ENCODE measurements at regions not wholly inside any gene's neighbourhood (a gene's known extent, or its start where the extent isn't known, plus 50 kb on each side); places are given as distances from the start of the nearest gene placed in this dataset.

DNA sequence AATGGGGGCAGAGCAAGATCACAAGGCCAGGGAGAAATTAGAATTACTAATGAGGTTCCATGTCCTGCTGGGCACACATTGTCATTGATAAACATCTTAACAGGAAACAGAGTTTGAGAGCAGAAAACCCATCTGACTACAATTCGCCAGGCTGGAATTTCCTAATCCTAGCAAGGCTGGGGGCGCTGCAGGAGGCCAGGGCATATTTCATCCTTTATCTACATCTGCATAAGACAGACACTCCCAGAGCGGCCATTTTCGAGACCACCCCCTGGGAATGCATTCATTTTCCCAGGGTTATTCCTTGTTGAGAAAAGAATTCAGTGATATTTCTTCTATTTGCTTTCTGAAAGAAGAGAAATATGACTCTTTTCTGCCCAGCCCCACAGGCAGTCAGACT, 152.7 kb downstream of the SUCLG1 start:
- CTCF ChIA-PET = no interaction called here
- peaks cover 28% of the 10 kb centered on the region for H3K27me3 Mint-ChIP-seq
- no peaks in the 10 kb centered on the region for H3K4me1 Mint-ChIP-seq (ENCODE audit: low read depth)
- no peak for ATAC-seq (ENCODE audit: poor library complexity)
- intact Hi-C loops (cut with DNase I, micrococcal nuclease) = no loop called here
- H3K9me3 Mint-ChIP-seq = peaks cover 8% of the 10 kb centered on the region
- POLR2A ChIA-PET = no interaction called here
- no peaks in the 10 kb centered on the region for H3K36me3 ChIP-seq (ENCODE audit: insufficient read depth, low read length)
- H3K27ac ChIP-seq (ENCODE audit: low read depth in 1 of 2, low read length in 2 of 2) = no peak overlapping the region
- no peak overlapping the region for H3K27ac Mint-ChIP-seq
- TF ChIP-seq, protein P1, sequence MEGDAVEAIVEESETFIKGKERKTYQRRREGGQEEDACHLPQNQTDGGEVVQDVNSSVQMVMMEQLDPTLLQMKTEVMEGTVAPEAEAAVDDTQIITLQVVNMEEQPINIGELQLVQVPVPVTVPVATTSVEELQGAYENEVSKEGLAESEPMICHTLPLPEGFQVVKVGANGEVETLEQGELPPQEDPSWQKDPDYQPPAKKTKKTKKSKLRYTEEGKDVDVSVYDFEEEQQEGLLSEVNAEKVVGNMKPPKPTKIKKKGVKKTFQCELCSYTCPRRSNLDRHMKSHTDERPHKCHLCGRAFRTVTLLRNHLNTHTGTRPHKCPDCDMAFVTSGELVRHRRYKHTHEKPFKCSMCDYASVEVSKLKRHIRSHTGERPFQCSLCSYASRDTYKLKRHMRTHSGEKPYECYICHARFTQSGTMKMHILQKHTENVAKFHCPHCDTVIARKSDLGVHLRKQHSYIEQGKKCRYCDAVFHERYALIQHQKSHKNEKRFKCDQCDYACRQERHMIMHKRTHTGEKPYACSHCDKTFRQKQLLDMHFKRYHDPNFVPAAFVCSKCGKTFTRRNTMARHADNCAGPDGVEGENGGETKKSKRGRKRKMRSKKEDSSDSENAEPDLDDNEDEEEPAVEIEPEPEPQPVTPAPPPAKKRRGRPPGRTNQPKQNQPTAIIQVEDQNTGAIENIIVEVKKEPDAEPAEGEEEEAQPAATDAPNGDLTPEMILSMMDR (IDR thresholded peaks at IDR 0.05) = no peak
- H3K4me3 ChIP-seq (ENCODE audit: low read length) = no peak overlapping the region
- no peaks in the 10 kb centered on the region for H3K36me3 Mint-ChIP-seq (ENCODE audit: low read depth)
- peaks cover 0 to 13% of the 10 kb centered on the region in 2 experiments for H3K9me3 ChIP-seq (ENCODE audit: control insufficient read depth in 1 of 2, insufficient read depth in 1 of 2, low read length in 2 of 2)
- H3K4me3 Mint-ChIP-seq = no peak overlapping the region
- peaks cover 5 to 11% of the 10 kb centered on the region in 2 experiments for H3K27me3 ChIP-seq (ENCODE audit: control insufficient read depth in 1 of 2, insufficient read depth in 2 of 2, low read length in 2 of 2)
- no peak for DNase-seq
- H3K4me1 ChIP-seq (ENCODE audit: insufficient read depth, low read length) = no peaks in the 10 kb centered on the region

DNA sequence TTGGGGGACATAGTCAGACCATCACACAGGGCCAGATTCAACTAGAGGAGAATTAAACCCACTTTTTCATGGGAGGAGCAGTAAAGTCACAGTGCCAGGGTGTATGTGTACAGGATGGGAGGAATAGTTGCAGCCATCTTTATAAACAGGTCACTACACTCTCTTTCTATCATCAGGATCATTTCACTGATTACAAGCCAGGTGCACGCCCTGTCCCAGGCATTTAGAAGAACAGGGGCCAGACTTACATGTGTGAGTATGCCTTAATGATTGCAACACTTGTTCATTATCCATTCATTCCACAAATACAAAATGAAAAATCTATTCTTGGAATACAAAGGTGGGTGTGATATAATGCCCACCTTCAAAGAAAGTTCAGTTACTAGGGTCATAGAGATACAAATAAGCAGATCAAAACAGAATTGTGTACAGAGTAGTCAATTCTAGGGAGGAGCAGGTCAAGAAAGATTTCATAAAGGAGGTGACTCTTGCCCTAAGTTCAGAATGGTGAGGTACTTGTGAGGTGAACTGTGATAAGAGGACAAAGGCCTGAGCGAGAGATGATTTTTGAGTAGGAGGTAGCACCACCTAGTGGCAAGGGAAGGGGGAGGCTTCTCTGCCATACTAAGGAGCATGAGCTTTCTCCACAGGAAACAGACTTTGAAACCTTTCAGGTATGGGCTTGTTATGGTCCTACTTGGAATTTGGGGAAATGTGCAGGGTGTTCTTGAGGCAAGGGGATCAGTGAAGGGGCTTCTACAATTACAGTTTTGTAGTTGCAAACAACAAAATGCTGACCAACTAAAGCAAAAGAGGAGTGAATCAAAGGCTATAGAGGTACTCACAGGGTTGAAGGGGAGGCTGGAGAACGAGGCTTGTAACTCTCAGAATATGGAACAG, 156.3 kb downstream of the SUCLG1 start:
- no peaks in the 10 kb centered on the region for H3K4me1 ChIP-seq (ENCODE audit: insufficient read depth, low read length)
- H3K4me1 Mint-ChIP-seq (ENCODE audit: low read depth) = no peaks in the 10 kb centered on the region
- peaks cover 17% of the 10 kb centered on the region for H3K27me3 Mint-ChIP-seq
- no peaks in the 10 kb centered on the region for H3K27me3 ChIP-seq (ENCODE audit: control insufficient read depth in 1 of 2, insufficient read depth in 2 of 2, low read length in 2 of 2)
- ATAC-seq (ENCODE audit: poor library complexity) (peak; percentile 37), DNase-seq (peak in 8 of 14 experiments; percentile 4 to 61 (median 21))
- CTCF ChIA-PET = interaction anchor here (1.0 kb wide), 1 partner anchor 11 kb away, joined by 3 read pairs; no protein-coding TSS in a partner anchor
- H3K27ac Mint-ChIP-seq = no peak overlapping the region
- no peak overlapping the region for H3K4me3 ChIP-seq (ENCODE audit: low read length)
- H3K36me3 Mint-ChIP-seq (ENCODE audit: low read depth) = no peaks in the 10 kb centered on the region
- H3K27ac ChIP-seq (ENCODE audit: low read depth in 1 of 2, low read length in 2 of 2) = no peak overlapping the region
- H3K9me3 ChIP-seq (ENCODE audit: control insufficient read depth in 1 of 2, insufficient read depth in 1 of 2, low read length in 2 of 2) = peaks cover 0 to 13% of the 10 kb centered on the region in 2 experiments
- POLR2A ChIA-PET = no interaction called here
- no peaks in the 10 kb centered on the region for H3K36me3 ChIP-seq (ENCODE audit: insufficient read depth, low read length)
- peaks cover 8% of the 10 kb centered on the region for H3K9me3 Mint-ChIP-seq
- intact Hi-C loops (cut with DNase I, micrococcal nuclease) = loop anchor here in 1 of 2 experiments (5.0 kb wide), 1 partner anchor 280 kb away; no protein-coding TSS in a partner anchor
- no peak overlapping the region for H3K4me3 Mint-ChIP-seq
- TF ChIP-seq, protein P1 (IDR thresholded peaks at IDR 0.05) = peak; percentile 64

DNA sequence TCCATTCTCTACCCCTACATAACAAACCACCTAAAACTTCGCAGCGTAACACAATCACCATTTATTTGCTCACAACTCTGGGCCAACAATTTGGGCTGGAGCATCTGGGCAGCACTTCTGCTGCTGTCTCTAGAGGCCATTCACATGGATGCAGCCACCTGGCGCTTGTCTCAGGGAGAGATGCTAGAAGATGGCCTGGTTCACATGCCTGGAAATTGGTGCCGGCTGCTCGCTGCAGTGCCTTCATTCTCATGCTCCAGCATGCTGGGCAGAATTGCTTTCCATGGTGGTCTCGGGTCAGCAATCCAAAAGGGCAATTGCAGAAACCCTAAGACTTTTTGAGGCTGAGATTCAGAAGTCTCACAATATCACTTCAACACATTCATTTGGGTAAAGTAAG, 157.4 kb downstream of the SUCLG1 start:
- ChIA-PET CTCF (no interaction called here), POLR2A (no interaction called here)
- H3K4me3 Mint-ChIP-seq = no peak overlapping the region
- TF ChIP-seq, protein P1 (IDR thresholded peaks at IDR 0.05) = no peak
- no peak overlapping the region for H3K27ac Mint-ChIP-seq
- no peaks in the 10 kb centered on the region for H3K27me3 ChIP-seq (ENCODE audit: control insufficient read depth in 1 of 2, insufficient read depth in 2 of 2, low read length in 2 of 2)
- H3K36me3 ChIP-seq (ENCODE audit: insufficient read depth, low read length) = no peaks in the 10 kb centered on the region
- H3K36me3 Mint-ChIP-seq (ENCODE audit: low read depth) = no peaks in the 10 kb centered on the region
- H3K27ac ChIP-seq (ENCODE audit: low read depth in 1 of 2, low read length in 2 of 2) = no peak overlapping the region
- intact Hi-C loops (cut with DNase I, micrococcal nuclease) = loop anchor here in 1 of 2 experiments (5.0 kb wide), 1 partner anchor 279 kb away; no protein-coding TSS in a partner anchor
- H3K27me3 Mint-ChIP-seq = peaks cover 13% of the 10 kb centered on the region
- no peak overlapping the region for H3K4me3 ChIP-seq (ENCODE audit: low read length)
- ATAC-seq (ENCODE audit: poor library complexity) (no peak), DNase-seq (no peak)
- peaks cover 0 to 13% of the 10 kb centered on the region in 2 experiments for H3K9me3 ChIP-seq (ENCODE audit: control insufficient read depth in 1 of 2, insufficient read depth in 1 of 2, low read length in 2 of 2)
- no peaks in the 10 kb centered on the region for H3K4me1 Mint-ChIP-seq (ENCODE audit: low read depth)
- H3K4me1 ChIP-seq (ENCODE audit: insufficient read depth, low read length) = no peaks in the 10 kb centered on the region
- peaks cover 2% of the 10 kb centered on the region for H3K9me3 Mint-ChIP-seq
